ENCODE measurements at regions not wholly inside any gene's neighbourhood (a gene's known extent, or its start where the extent isn't known, plus 50 kb on each side); places are given as distances from the start of the nearest gene placed in this dataset.
A peak's percentile ranks its signal among the peaks of the same experiment; 100 is the strongest.

DNA sequence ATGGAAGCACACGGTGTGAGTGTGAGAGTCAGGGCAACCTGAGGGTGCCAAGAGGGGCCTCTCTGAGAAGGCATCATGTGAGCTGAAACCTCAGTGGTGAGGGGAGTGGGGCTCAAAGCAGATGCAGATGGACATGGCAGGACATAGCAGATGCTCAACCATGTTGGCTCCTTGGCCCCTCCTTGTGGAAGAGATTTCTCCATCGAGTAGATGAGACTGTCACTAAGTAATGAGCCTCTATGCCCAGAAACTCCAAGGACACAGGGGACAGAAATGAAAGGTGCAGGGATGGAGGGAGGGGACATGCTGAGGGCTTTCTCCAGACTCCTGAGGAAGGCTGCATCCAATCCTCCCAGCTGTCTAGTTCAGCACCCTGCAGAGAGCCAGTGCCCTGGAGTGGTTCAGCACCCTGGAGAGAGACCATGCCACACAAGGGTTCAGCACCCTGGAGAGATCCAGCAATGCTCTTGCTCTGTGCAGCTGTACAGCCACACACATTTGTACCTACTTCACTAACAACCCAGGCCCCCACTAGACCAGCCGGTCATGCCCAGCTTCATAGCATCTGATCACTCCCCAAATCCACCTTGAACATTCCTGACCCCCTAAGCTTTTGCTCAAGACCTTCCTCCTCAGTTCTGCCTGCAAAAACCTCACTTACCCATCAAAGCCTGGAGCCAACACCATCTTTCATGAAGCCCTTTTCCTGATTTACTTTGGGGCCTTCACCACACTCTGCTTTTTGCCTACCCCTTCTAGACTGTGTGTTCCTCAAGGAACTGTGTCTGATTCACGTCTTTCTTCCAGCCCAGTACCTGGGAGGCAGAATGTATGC lies 252.0 kb downstream of the CTTN start (continued):
- TF ChIP-seq, protein P1, sequence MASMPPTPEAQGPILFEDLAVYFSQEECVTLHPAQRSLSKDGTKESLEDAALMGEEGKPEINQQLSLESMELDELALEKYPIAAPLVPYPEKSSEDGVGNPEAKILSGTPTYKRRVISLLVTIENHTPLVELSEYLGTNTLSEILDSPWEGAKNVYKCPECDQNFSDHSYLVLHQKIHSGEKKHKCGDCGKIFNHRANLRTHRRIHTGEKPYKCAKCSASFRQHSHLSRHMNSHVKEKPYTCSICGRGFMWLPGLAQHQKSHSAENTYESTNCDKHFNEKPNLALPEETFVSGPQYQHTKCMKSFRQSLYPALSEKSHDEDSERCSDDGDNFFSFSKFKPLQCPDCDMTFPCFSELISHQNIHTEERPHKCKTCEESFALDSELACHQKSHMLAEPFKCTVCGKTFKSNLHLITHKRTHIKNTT (CRISPR knock-in tag; IDR thresholded peaks at IDR 0.05): no peak
- TF ChIP-seq ZNF225 (CRISPR knock-in tag; IDR thresholded peaks at IDR 0.05) (peak; percentile 99), ZNF3 (CRISPR knock-in tag; IDR thresholded peaks at IDR 0.05) (peak; percentile 95), FOXP1 (IDR thresholded peaks at IDR 0.05) (no peak), FOXP1 (CRISPR knock-in tag; IDR thresholded peaks at IDR 0.05) (peak; percentile 78), ZNF598 (CRISPR knock-in tag; IDR thresholded peaks at IDR 0.05; ENCODE audit: borderline replicate concordance) (peak; percentile 94), TRIM24 (CRISPR knock-in tag; IDR thresholded peaks at IDR 0.05) (no peak), PAX8 (CRISPR knock-in tag; IDR thresholded peaks at IDR 0.05; ENCODE audit: borderline replicate concordance) (peak; percentile 100; the same call in 1 of the 2 replicates), HIVEP1 (CRISPR knock-in tag; IDR thresholded peaks at IDR 0.05) (peak; percentile 70), ZNF549 (CRISPR knock-in tag; IDR thresholded peaks at IDR 0.05) (peak; percentile 92), HCFC1 (IDR thresholded peaks at IDR 0.05; ENCODE audit: low read depth, low read length) (peak; percentile 40; the same call in 1 of the 2 replicates), ZBTB3 (CRISPR knock-in tag; IDR thresholded peaks at IDR 0.05; ENCODE audit: borderline replicate concordance, low read depth) (peak; percentile 96; the same call in 1 of the 2 replicates), HES4 (CRISPR knock-in tag; IDR thresholded peaks at IDR 0.05; ENCODE audit: borderline replicate concordance) (peak; percentile 100), HNRNPH1 (optimal IDR thresholded peaks at IDR 0.05; ENCODE audit: low read depth, low read length) (no peak), MIXL1 (CRISPR knock-in tag; IDR thresholded peaks at IDR 0.05) (peak; percentile 99), ZNF749 (CRISPR knock-in tag; IDR thresholded peaks at IDR 0.05; ENCODE audit: borderline replicate concordance) (peak; percentile 99), ERF (CRISPR knock-in tag; IDR thresholded peaks at IDR 0.05) (peak; percentile 100), ZKSCAN1 (IDR thresholded peaks at IDR 0.05; ENCODE audit: low read length) (no peak), ZZZ3 (CRISPR knock-in tag; IDR thresholded peaks at IDR 0.05; ENCODE audit: borderline replicate concordance) (peak; percentile 83)
- TF ChIP-seq, protein P2, sequence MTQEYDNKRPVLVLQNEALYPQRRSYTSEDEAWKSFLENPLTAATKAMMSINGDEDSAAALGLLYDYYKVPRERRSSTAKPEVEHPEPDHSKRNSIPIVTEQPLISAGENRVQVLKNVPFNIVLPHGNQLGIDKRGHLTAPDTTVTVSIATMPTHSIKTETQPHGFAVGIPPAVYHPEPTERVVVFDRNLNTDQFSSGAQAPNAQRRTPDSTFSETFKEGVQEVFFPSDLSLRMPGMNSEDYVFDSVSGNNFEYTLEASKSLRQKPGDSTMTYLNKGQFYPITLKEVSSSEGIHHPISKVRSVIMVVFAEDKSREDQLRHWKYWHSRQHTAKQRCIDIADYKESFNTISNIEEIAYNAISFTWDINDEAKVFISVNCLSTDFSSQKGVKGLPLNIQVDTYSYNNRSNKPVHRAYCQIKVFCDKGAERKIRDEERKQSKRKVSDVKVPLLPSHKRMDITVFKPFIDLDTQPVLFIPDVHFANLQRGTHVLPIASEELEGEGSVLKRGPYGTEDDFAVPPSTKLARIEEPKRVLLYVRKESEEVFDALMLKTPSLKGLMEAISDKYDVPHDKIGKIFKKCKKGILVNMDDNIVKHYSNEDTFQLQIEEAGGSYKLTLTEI (CRISPR knock-in tag; conservative IDR thresholded peaks at IDR 0.05): no peak; the same call in 1 of the 2 replicates
- TF ChIP-seq, protein P3, sequence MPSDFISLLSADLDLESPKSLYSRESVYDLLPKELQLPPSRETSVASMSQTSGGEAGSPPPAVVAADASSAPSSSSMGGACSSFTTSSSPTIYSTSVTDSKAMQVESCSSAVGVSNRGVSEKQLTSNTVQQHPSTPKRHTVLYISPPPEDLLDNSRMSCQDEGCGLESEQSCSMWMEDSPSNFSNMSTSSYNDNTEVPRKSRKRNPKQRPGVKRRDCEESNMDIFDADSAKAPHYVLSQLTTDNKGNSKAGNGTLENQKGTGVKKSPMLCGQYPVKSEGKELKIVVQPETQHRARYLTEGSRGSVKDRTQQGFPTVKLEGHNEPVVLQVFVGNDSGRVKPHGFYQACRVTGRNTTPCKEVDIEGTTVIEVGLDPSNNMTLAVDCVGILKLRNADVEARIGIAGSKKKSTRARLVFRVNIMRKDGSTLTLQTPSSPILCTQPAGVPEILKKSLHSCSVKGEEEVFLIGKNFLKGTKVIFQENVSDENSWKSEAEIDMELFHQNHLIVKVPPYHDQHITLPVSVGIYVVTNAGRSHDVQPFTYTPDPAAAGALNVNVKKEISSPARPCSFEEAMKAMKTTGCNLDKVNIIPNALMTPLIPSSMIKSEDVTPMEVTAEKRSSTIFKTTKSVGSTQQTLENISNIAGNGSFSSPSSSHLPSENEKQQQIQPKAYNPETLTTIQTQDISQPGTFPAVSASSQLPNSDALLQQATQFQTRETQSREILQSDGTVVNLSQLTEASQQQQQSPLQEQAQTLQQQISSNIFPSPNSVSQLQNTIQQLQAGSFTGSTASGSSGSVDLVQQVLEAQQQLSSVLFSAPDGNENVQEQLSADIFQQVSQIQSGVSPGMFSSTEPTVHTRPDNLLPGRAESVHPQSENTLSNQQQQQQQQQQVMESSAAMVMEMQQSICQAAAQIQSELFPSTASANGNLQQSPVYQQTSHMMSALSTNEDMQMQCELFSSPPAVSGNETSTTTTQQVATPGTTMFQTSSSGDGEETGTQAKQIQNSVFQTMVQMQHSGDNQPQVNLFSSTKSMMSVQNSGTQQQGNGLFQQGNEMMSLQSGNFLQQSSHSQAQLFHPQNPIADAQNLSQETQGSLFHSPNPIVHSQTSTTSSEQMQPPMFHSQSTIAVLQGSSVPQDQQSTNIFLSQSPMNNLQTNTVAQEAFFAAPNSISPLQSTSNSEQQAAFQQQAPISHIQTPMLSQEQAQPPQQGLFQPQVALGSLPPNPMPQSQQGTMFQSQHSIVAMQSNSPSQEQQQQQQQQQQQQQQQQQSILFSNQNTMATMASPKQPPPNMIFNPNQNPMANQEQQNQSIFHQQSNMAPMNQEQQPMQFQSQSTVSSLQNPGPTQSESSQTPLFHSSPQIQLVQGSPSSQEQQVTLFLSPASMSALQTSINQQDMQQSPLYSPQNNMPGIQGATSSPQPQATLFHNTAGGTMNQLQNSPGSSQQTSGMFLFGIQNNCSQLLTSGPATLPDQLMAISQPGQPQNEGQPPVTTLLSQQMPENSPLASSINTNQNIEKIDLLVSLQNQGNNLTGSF (CRISPR knock-in tag; IDR thresholded peaks at IDR 0.05): peak; percentile 100
- TF ChIP-seq, protein P4, sequence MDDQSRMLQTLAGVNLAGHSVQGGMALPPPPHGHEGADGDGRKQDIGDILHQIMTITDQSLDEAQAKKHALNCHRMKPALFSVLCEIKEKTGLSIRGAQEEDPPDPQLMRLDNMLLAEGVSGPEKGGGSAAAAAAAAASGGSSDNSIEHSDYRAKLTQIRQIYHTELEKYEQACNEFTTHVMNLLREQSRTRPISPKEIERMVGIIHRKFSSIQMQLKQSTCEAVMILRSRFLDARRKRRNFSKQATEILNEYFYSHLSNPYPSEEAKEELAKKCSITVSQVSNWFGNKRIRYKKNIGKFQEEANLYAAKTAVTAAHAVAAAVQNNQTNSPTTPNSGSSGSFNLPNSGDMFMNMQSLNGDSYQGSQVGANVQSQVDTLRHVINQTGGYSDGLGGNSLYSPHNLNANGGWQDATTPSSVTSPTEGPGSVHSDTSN (CRISPR knock-in tag; IDR thresholded peaks at IDR 0.05; ENCODE audit: borderline replicate concordance): peak; percentile 99
